Suprapubic skin (tissue), 4 donors: ENCODE measurements at regions not wholly inside any gene's neighbourhood (a gene's known extent, or its start where the extent isn't known, plus 50 kb on each side); places are given as distances from the start of the nearest gene placed in this dataset.
"Not testable (repeated sequence)": the region's sequence is repeated elsewhere in the genome, so short reads cannot be mapped to it uniquely, and the experiment has no call there.

ENCODE experiments used
- POLR2A ChIP-seq, 2 donors: fragments of 450-650 bp; IDR thresholded peaks; one replicate each; pipeline ENCODE4 v1.6.1; 2017; ENCODE audit warnings: antibody characterized with exemption in 2 of 2, mild to moderate bottlenecking in 2 of 2, moderate library complexity in 2 of 2
- POLR2AphosphoS5 ChIP-seq, 3 donors: sonication (generic); formaldehyde crosslinking; IDR thresholded peaks; one replicate each; pipeline ENCODE4 v1.6.1; 2017; ENCODE audit warnings: antibody characterized with exemption in 3 of 3
- TF ChIP-seq, protein P1 (sequence below), 2 donors: fragments of 200-600 bp in 1 of 2; fragments of 450-650 bp in 1 of 2; sonication (generic) in 1 of 2; IDR thresholded peaks; one replicate each; pipeline ENCODE4 v1.5.1; 2016 to 2019; ENCODE audit warnings: antibody characterized with exemption in 2 of 2, mild to moderate bottlenecking in 1 of 2, moderate library complexity in 1 of 2

DNA sequence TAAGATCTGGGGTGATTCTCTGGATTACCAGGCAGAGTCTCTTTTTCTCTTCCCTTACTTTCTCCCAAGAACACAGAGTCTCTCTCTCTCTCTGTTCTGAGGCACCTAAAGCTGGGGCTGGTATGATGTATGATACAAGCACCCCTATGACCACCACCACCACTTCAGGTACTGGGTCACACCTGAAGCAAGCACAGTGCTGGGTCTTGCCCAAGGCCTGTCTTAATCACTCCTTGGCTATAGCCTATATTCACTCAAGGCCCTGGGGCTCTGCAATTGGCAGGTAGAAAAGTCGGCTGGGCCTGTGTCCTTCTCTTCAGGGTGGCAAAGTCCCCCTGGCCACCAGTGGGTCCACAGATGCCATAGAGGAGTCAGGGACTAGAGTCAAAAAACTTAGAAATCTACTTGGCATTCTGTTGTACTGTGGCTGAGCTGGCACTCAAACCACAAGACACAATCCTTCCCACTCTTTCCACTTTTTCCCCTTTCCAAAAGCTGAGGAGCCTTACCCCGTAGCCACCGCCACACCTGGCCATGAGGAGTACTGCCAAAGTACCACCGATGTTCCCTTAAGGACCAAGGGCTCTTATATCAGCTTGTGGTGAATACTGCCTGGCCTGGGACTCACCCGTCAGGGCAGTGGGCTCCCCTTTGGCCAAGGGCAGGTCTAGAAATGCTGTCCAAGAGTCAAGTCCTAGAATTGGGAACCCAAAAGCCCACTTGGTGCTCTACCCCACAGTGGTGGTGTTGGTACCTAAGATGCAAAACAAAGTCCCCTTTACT lies 159.2 kb downstream of the POTEM start:
- TF ChIP-seq, protein P1, sequence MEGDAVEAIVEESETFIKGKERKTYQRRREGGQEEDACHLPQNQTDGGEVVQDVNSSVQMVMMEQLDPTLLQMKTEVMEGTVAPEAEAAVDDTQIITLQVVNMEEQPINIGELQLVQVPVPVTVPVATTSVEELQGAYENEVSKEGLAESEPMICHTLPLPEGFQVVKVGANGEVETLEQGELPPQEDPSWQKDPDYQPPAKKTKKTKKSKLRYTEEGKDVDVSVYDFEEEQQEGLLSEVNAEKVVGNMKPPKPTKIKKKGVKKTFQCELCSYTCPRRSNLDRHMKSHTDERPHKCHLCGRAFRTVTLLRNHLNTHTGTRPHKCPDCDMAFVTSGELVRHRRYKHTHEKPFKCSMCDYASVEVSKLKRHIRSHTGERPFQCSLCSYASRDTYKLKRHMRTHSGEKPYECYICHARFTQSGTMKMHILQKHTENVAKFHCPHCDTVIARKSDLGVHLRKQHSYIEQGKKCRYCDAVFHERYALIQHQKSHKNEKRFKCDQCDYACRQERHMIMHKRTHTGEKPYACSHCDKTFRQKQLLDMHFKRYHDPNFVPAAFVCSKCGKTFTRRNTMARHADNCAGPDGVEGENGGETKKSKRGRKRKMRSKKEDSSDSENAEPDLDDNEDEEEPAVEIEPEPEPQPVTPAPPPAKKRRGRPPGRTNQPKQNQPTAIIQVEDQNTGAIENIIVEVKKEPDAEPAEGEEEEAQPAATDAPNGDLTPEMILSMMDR (IDR thresholded peaks at IDR 0.05): not testable (repeated sequence)
- not testable (repeated sequence) for TF ChIP-seq POLR2A, POLR2AphosphoS5 (IDR thresholded peaks at IDR 0.05)
